ENCODE measurements at regions not wholly inside any gene's neighbourhood (a gene's known extent, or its start where the extent isn't known, plus 50 kb on each side); places are given as distances from the start of the nearest gene placed in this dataset.
A peak's percentile ranks its signal among the peaks of the same experiment; 100 is the strongest.

- no peaks in the 10 kb centered on the region for H4K20me1 ChIP-seq
- H3K27ac ChIP-seq: no peak overlapping the region
- peaks cover 25 to 46% (median 34%) of the 10 kb centered on the region in 11 experiments for H3K9me3 ChIP-seq (replicated peaks in 1 of 11)
- peaks cover 0 to 27% (median 19%) of the 10 kb centered on the region in 10 experiments; a peak in 15 of 20 replicates for H3K4me1 ChIP-seq
- H3K36me3 ChIP-seq: no peaks in the 10 kb centered on the region
- H3K27me3 ChIP-seq: peaks cover 6 to 91% (median 80%) of the 10 kb centered on the region in 11 experiments; a peak in 19 of 22 replicates
- no peak overlapping the region for H3K9ac ChIP-seq
- no peak for TF ChIP-seq Cebpa-rat (IDR thresholded peaks at IDR 0.05)
- no peak overlapping the region for H3K4me3 ChIP-seq
- H3K4me2 ChIP-seq: peak overlapping the region in 9 of 11 experiments; percentile 31 to 66 (median 39); a peak in 17 of 22 replicates
These were observed 122.8 kb downstream of the ZC4H2 start for GRCh38 chrX:64853424-64853823.

- no peaks in the 10 kb centered on the region for H4K20me1 ChIP-seq
- H3K4me1 ChIP-seq: peaks cover 0 to 27% (median 19%) of the 10 kb centered on the region in 10 experiments; a peak in 15 of 20 replicates
- H3K9me3 ChIP-seq (replicated peaks in 1 of 11): peaks cover 33 to 72% (median 63%) of the 10 kb centered on the region in 11 experiments
- no peak for TF ChIP-seq Cebpa-rat (IDR thresholded peaks at IDR 0.05)
- no peaks in the 10 kb centered on the region for H3K36me3 ChIP-seq
- H3K27ac ChIP-seq: peak overlapping the region in 3 of 11 experiments; percentile 13 to 19 (median 14); a peak in 3 of 22 replicates
- H3K4me3 ChIP-seq: no peak overlapping the region
- H3K4me2 ChIP-seq: peak overlapping the region in 8 of 11 experiments; percentile 29 to 64 (median 51); a peak in 15 of 22 replicates
- H3K9ac ChIP-seq: no peak overlapping the region
- H3K27me3 ChIP-seq: peaks cover 10 to 99% (median 93%) of the 10 kb centered on the region in 11 experiments; a peak in 20 of 22 replicates
These were observed 125.7 kb downstream of the ZC4H2 start for GRCh38 chrX:64850371-64851082.

GRCh38 chrX:64843224-64843623, 133.0 kb downstream of the ZC4H2 start:
- TF ChIP-seq Cebpa-rat (IDR thresholded peaks at IDR 0.05): peak in 4 of 11 experiments; percentile 22 to 66 (median 46); a peak in 3 of 22 replicates
- H3K4me1 ChIP-seq: peaks cover 14 to 47% (median 31%) of the 10 kb centered on the region in 10 experiments
- H3K27ac ChIP-seq: peak overlapping the region in 10 of 11 experiments; percentile 21 to 88 (median 71); a peak in 18 of 22 replicates
- H3K4me3 ChIP-seq: peak overlapping the region in 5 of 10 experiments; percentile 5 to 49 (median 24); a peak in 6 of 20 replicates
- H3K9me3 ChIP-seq (replicated peaks in 1 of 11): peaks cover 27 to 79% (median 55%) of the 10 kb centered on the region in 11 experiments; a peak in 20 of 22 replicates
- no peaks in the 10 kb centered on the region for H4K20me1 ChIP-seq
- peak overlapping the region in 6 of 11 experiments; percentile 29 to 75 (median 60); a peak in 12 of 22 replicates for H3K9ac ChIP-seq
- peak overlapping the region; percentile 43 to 87 (median 71) for H3K4me2 ChIP-seq
- no peaks in the 10 kb centered on the region for H3K36me3 ChIP-seq
- H3K27me3 ChIP-seq: peaks cover 4 to 68% (median 42%) of the 10 kb centered on the region in 11 experiments; a peak in 17 of 22 replicates

GRCh38 chrX:64842492-64842891, 133.8 kb downstream of the ZC4H2 start:
- H3K4me1 ChIP-seq: peaks cover 14 to 47% (median 31%) of the 10 kb centered on the region in 10 experiments
- H3K9me3 ChIP-seq (replicated peaks in 1 of 11): peaks cover 19 to 71% (median 48%) of the 10 kb centered on the region in 11 experiments; a peak in 19 of 22 replicates
- peak overlapping the region in 6 of 11 experiments; percentile 29 to 75 (median 60); a peak in 12 of 22 replicates for H3K9ac ChIP-seq
- H4K20me1 ChIP-seq: no peaks in the 10 kb centered on the region
- H3K36me3 ChIP-seq: no peaks in the 10 kb centered on the region
- TF ChIP-seq Cebpa-rat (IDR thresholded peaks at IDR 0.05): peak in 4 of 11 experiments; percentile 27 to 52 (median 36); a peak in 3 of 22 replicates
- peak overlapping the region in 6 of 10 experiments; percentile 5 to 49 (median 26); a peak in 6 of 20 replicates for H3K4me3 ChIP-seq
- H3K27me3 ChIP-seq: peaks cover under 1 to 60% (median 36%) of the 10 kb centered on the region in 11 experiments; a peak in 17 of 22 replicates
- peak overlapping the region in 10 of 11 experiments; percentile 21 to 88 (median 71); a peak in 19 of 22 replicates for H3K27ac ChIP-seq
- peak overlapping the region; percentile 43 to 87 (median 71) for H3K4me2 ChIP-seq

GRCh38 chrX:64805683-64806082, 170.6 kb downstream of the ZC4H2 start:
- peaks cover 0 to 26% (median 14%) of the 10 kb centered on the region in 11 experiments; a peak in 11 of 22 replicates for H3K9me3 ChIP-seq (replicated peaks in 1 of 11)
- H3K27ac ChIP-seq: no peak overlapping the region
- no peak overlapping the region for H3K4me2 ChIP-seq
- TF ChIP-seq Cebpa-rat (IDR thresholded peaks at IDR 0.05): no peak
- no peak overlapping the region for H3K9ac ChIP-seq
- no peaks in the 10 kb centered on the region for H3K4me1 ChIP-seq
- no peaks in the 10 kb centered on the region for H4K20me1 ChIP-seq
- H3K27me3 ChIP-seq: peaks cover 8 to 42% (median 32%) of the 10 kb centered on the region in 11 experiments; a peak in 19 of 22 replicates
- no peak overlapping the region for H3K4me3 ChIP-seq
- no peaks in the 10 kb centered on the region for H3K36me3 ChIP-seq

GRCh38 chrX:64792598-64793337, 183.5 kb downstream of the ZC4H2 start:
- Histone ChIP-seq H4K20me1 (no peaks in the 10 kb centered on the region), H3K9me3 (replicated peaks in 1 of 11) (peaks cover 15 to 44% (median 30%) of the 10 kb centered on the region in 11 experiments; a peak in 20 of 22 replicates), H3K9ac (no peak overlapping the region), H3K4me2 (no peak overlapping the region), H3K27ac (no peak overlapping the region), H3K4me1 (no peaks in the 10 kb centered on the region), H3K36me3 (no peaks in the 10 kb centered on the region), H3K27me3 (peaks cover 0 to 32% (median 11%) of the 10 kb centered on the region in 11 experiments; a peak in 12 of 22 replicates), H3K4me3 (no peak overlapping the region)
- no peak for TF ChIP-seq Cebpa-rat (IDR thresholded peaks at IDR 0.05)

- Histone ChIP-seq H3K9me3 (replicated peaks in 1 of 11) (peaks cover 19 to 40% (median 26%) of the 10 kb centered on the region in 11 experiments), H3K27ac (no peak overlapping the region), H3K9ac (no peak overlapping the region), H3K4me2 (no peak overlapping the region), H3K36me3 (no peaks in the 10 kb centered on the region), H3K4me3 (no peak overlapping the region), H3K27me3 (peaks cover 0 to 29% (median 9%) of the 10 kb centered on the region in 11 experiments; a peak in 12 of 22 replicates), H4K20me1 (no peaks in the 10 kb centered on the region), H3K4me1 (no peaks in the 10 kb centered on the region)
- no peak for TF ChIP-seq Cebpa-rat (IDR thresholded peaks at IDR 0.05)
These were observed 193.3 kb downstream of the ZC4H2 start for GRCh38 chrX:64782923-64783322.

GRCh38 chrX:64758047-64758446, 218.2 kb downstream of the ZC4H2 start:
- Histone ChIP-seq H4K20me1 (no peaks in the 10 kb centered on the region; a peak in 1 of 22 replicates), H3K4me3 (no peak overlapping the region), H3K4me1 (no peaks in the 10 kb centered on the region), H3K4me2 (no peak overlapping the region), H3K27me3 (peaks cover 5 to 37% (median 25%) of the 10 kb centered on the region in 11 experiments; a peak in 21 of 22 replicates), H3K9me3 (replicated peaks in 1 of 11) (peaks cover 0 to 18% (median 0%) of the 10 kb centered on the region in 11 experiments; a peak in 3 of 22 replicates), H3K27ac (no peak overlapping the region), H3K36me3 (no peaks in the 10 kb centered on the region), H3K9ac (no peak overlapping the region)
- TF ChIP-seq Cebpa-rat (IDR thresholded peaks at IDR 0.05): no peak
